Right ventricle myocardium superior (tissue), 1 donor: ENCODE measurements at regions not wholly inside any gene's neighbourhood (a gene's known extent, or its start where the extent isn't known, plus 50 kb on each side); places are given as distances from the start of the nearest gene placed in this dataset.

Experiments
- ATAC-seq: fragments of 200-7000 bp; cut with Tn5 transposase; one replicate; pipeline ENCODE4 v1.9.1; 2020; ENCODE audit warnings: mild to moderate bottlenecking; ENCODE audit not compliant: poor library complexity
- DNase-seq: peaks from one replicate; pipeline ENCODE4 v3.0.0-alpha.2; 2020
- intact Hi-C: fragments of 100-400 bp; cut with DNase I; formaldehyde crosslinking; loops from one replicate; pipeline ENCODE4 v1.11.2; 2022
- donor health status: DM: no; HTN: yes; CAD: no; lungs with severe emphysema.

DNA sequence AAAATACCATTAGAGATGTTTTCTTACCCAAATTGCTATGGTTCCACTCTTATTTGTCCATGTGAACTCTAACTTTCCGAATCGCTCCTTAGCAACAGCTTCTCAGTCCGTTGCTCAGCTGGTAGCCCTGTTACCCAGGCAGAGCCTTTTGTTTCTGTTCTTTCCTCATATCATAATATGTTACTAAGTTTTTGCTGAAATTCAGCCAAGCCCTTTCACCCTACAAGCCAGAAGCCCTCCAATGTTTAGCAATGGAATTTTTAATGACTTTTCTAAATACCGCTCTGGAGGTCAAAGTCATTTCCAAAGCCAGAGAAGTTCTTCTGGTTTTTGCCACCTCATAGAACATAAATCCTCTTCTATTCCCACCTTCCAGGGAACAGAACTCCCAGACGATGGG lies 1029.5 kb downstream of the C4orf33 start:
- intact Hi-C loops: no loop called here
- DNase-seq (no peak), ATAC-seq (no peak)

DNA sequence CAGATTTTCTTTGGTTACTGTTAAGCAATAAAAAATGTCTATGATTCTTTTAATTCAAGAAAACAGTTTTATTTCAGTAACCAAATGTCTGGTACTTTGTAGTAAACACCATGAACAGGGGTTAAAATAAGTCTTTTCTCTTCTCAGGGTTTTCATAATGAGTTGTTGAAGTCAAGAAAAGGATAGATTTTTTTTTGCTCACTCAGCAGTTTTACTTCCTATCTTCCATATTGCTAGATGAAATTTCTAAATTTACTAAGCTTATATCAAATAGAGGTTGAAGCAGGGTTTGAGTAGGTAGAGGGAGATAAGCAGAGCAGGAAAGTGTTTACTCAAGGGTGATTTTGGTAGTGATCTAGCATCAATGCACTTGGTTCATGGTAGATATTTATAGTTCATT lies 1031.3 kb downstream of the C4orf33 start:
- ATAC-seq: no peak
- DNase-seq: no peak
- intact Hi-C loops: no loop called here

DNA sequence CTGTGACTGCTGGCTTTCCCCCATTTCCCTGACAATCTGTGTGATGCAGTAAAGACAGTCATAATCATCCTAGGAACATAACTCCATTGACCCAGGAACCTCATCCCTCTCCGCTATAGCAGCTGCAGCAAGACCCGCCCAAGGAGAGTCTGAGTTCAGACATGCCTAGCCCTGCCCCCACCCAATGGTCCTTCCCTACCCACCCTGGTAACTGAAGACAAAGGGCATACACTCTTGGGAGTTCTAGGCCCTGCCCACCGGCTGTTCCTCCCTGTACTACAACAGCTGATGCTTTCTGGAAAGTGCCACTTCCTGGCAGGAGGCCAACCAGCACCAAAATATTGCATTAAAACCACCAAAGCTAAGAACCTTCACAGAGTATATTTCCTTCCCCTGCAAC lies 1035.6 kb downstream of the C4orf33 start:
- DNase-seq (no peak), ATAC-seq (no peak)
- intact Hi-C loops: no loop called here

DNA sequence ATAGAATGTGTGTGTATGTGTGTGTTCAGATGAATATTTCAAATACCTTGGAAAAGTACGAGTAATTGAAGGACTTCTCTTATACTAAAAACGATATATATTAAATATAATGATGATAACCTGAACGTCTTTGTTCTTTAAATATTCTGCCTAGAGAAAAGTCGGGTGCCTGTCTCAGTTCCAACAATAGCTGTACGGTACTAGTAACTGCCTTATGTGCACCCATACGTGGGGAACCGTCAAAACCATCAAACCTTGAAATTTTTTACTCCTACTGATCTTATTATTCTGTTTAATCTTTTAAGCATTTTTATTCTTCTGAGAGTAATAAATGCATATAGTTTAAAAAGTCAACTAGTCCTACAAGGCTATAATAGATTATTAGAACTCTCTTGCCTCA lies 1045.7 kb downstream of the C4orf33 start:
- no peak for ATAC-seq
- intact Hi-C loops: no loop called here

DNA sequence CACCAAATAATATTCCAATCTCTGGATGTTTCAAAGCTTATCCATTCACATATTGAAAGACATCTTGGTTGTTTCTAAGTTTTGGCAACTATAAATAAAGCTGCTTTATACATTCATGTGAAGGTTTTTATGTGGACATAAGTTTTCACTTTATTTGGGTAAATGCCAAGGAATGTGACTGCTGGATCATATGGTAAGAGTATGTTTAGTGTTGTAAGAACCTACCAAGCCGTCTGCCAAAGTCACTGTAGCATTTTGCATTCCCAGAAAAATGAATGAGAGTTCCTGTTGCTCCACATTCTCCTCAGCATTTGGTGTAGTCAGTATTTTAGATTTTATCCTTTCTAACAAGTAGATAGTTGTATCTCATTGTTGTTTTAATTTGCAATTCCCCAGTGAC lies 1047.7 kb downstream of the C4orf33 start:
- no peak for DNase-seq
- intact Hi-C loops: no loop called here
- no peak for ATAC-seq

More for the DNA sequence above, 1045.7 kb downstream of the C4orf33 start:
- DNase-seq: no peak

DNA sequence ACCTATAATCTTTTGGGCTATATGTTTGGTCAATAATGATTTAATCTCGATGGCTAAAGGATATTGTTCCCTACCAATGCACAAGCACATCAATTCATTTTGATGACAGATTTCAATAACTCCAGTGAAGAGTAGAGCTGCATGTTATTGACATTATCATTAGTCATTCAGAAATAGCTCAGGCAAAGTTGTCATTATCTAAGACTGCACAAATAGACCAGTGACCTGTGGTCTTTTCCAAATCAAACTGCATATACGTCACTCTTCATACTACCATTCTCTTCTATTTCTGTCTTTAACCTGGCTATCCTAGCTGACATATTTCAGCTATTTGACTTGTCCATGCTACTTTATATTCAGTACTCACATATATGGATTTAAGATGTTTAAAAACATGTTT lies 1050.8 kb downstream of the C4orf33 start:
- ATAC-seq: no peak
- intact Hi-C loops: no loop called here
- DNase-seq: no peak

DNA sequence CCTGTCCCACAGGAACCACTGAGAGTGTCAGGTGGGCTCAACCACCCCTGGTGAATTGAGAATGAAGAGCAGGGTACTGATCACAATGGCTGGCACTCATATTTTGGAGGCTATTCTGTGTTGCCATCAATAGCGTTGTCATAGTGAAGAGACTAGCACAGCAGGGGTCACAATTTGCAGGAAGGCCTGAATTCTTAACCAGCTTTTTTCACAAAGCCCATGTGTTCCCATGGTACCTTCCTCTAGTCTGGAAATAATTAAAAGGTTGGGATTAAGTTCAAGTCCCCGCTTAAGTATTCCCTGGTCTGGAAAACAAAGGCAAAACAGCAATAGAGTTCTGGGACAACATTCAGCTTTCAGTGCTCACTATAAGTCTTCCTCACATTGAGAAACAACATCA lies 1051.7 kb downstream of the C4orf33 start:
- intact Hi-C loops: no loop called here
- ATAC-seq (no peak), DNase-seq (no peak)

DNA sequence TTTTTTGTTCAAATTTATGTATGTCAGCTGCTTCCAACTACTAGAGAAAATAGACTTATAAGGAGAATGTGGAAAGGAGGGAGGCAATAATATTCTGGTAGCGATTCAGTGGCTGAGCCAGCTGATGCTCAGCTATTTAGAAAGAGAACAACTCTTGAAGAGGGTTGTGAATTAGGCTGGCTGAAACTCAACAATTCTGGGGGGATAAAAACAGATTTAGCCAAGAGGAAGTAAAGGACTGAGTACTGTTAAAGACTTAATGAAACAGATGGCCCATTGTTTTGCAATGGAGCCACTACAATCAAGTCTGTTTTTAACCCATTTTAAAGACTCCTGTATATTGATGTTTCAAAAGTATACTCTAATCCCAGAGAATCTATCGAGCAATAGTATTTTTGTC lies 1058.9 kb downstream of the C4orf33 start:
- no peak for ATAC-seq
- intact Hi-C loops: no loop called here
- no peak for DNase-seq

DNA sequence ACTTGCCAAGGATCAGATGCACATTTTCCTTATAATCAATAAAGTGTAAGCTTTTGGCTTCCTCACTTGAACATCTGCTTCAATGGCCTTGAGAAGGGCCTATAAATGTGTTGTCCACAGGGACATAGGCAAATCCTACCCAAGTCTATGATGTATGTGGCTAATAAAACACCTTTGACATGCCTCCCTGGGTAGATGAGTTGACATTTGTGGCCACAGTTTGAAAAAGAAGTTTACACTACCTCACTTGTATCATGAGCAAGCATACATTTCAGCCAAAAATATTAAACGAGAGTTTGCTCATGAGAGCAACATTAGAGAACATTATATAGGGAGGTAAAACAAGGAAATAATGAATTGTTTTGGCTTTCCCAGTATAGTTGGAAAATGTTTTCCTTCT lies 1067.7 kb downstream of the C4orf33 start:
- no peak for DNase-seq
- intact Hi-C loops: no loop called here
- ATAC-seq: no peak

DNA sequence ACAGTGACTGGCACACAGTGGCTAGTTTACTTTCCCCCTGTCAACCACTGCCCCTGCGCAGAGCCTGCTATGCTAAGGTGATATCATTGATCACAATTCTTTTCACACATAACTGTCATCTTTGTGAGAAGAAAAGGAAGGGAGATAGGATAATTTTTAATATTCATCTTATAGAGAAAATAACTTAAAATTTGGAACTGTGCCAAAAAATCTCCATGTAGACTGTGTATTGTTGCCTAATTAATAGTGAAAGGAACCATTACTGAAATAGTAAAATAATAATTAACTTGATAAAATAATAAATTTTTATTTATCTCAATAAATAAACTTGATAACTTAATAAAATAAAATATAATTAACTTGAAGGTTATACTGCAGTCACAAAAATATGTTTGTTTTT lies 1069.4 kb downstream of the C4orf33 start:
- ATAC-seq: no peak

DNA sequence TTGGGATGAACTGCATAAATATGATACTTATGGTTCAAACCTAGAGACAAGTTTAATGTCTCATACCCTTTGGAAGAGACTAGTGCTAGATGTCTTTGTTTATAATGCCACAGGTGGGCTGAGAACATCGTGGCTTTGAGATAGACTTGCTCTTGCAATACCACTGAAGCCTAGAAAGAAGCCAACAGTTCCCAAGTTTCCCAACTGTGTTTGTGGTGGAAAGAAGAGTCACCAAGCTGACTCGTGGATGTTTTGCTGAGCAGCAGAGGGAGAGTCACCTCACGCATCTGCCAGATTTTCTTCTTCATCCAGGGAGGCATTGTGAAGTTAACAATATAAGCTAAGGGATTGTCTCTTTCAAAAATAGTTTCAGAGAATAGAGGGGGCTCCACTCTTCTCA lies 1076.2 kb downstream of the C4orf33 start:
- ATAC-seq (no peak), DNase-seq (no peak)
- intact Hi-C loops: no loop called here

More for the DNA sequence above, 1069.4 kb downstream of the C4orf33 start:
- intact Hi-C loops: no loop called here
- no peak for DNase-seq

DNA sequence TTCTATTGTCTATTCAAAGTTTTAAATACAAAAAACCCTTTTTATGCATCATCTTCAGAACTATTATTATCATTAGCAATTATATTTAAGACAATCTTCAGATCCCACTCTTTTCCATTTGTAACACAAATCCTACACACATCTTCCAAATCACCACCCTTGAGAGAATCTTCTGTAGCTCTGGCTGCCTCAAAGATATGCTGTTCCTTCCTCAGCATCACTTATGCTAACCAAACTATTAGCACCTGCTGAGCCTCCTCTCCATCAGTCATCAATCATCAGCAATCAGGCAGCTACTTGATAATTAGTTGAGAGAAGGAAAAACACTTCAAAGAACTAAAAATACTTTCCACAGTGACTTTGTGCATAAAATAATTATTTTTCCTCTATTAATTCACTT lies 1082.2 kb downstream of the C4orf33 start:
- no peak for ATAC-seq
- DNase-seq: no peak
- intact Hi-C loops: no loop called here

DNA sequence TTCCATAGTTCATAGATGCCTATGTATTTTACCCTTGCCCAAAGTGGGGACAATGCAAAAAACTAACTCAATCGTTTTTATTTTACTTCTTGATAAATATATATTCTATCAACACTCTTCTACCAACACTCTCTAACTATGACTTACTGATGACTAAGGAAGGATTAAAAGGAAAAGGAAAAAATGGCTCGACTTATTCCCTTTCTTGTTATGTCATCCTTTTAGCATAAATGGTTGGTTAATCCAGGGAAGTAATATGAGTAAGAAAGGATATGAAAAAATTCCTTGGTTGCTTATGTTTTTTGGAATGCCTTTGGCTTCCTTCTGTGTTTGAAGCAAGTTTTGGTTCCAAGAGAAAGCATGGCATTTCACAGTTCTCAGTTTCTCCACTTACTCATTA lies 1087.1 kb downstream of the C4orf33 start:
- DNase-seq (no peak), ATAC-seq (no peak)
- intact Hi-C loops: no loop called here

DNA sequence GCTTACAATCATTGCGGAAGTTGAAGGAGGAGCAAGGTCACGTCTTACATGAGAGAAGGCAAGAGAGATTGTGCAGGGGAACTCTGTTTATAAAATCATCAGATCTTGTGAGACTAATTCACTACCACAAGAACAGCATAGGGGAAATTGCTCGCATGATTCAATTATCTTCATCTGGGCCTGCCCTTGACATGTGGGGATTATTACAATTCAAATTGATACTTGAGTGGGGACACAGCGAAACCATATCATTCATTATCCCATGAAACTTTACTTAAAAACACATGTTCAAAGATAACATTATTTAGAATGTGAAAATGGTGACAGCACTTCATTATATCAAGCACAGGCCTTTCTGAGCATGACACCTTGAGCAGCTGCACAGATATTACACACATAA lies 1087.8 kb downstream of the C4orf33 start:
- DNase-seq (no peak), ATAC-seq (no peak)
- intact Hi-C loops: no loop called here

DNA sequence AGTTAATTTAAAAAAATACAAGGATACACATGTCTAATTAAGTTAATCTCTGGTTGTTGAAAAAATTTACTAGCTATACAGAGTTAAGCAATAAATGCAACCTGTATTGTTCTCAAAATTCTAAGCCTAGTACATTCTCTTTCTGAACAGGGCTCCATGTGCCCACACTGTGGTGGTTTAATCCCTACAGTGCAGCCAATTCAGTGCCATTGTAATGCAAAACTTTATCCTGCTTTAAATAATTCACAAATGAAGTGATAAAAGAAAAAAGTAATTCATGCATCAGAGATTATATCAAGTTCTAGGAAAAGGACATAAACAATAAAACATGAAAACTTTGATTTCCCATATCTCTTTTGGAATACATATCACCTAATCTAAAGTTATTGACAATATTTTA lies 1089.2 kb downstream of the C4orf33 start:
- ATAC-seq: no peak
- intact Hi-C loops: no loop called here
- DNase-seq: no peak

DNA sequence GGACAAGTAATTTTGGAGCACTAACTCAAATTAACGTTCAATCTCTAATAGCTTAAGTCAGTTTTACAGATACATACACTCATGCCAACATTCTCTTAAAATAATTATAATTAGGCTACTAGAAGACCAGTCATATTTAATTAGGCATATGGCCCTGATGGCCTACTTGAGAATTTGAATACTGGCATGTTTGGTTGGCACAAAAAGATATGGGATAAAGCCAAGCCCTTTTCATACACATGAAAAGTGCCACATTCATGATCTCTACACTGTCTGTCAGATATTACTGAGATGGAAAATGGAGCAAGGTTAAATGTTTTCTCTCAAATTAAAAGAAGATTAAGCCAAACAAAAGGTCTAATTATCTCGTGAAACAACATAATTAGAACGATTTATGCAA lies 1091.0 kb downstream of the C4orf33 start:
- intact Hi-C loops: no loop called here
- ATAC-seq (no peak), DNase-seq (no peak)

DNA sequence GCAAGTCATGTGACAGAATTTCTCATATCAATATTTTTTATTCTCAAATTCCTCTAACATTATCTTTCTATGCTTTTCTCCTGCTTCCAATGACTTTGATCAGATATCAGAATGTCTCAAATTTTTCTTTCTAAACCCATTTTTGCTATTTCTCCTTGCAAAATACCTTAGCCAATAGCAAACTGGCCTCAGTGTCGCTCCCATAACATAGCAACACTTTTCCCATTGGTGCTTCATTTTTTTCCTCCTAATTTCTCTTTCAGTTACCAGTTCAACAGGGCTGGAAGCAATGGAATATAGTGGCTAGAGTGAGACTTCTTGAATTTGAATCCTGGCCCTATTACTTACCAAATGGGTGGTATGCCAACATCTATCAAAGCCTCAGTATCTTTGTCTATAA lies 1091.6 kb downstream of the C4orf33 start:
- DNase-seq: no peak
- no peak for ATAC-seq
- intact Hi-C loops: no loop called here

DNA sequence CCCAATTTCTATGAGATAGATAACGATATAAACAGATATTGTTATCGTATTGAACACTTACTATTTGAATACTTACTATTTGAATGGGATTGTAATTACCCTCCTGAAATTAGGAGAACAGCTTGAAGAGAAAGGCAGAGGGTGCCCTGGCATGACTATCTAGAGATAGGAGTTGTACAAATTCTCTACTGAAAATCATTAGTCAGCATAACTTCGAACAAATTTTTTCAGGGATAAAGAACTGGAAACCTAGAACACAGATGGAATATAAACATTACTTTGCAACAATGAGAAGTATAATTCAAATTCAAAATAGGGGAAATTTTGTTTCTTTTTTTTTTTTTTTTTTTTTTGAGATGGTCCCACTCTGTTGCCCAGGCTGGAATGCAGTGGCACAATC lies 1096.8 kb downstream of the C4orf33 start:
- ATAC-seq (no peak), DNase-seq (no peak)
- intact Hi-C loops: no loop called here

DNA sequence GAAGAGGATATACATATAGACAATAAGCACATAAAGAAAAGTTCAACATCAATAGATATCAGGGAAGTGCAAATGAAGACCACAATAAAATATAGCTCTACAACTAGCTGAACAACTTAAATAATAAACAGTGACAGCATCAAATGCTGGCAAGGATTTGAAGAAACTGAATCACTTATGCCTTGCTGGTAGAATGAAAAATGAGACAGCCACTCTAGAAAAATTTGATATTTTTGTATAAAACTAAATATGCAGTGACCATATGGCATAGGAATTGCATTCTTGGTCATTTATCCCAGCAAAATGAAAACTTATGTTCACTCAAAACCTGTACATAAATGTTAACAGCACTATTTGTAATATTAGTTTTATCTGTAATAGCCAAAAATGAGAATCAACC lies 1102.0 kb downstream of the C4orf33 start:
- intact Hi-C loops: no loop called here
- no peak for ATAC-seq
- no peak for DNase-seq

DNA sequence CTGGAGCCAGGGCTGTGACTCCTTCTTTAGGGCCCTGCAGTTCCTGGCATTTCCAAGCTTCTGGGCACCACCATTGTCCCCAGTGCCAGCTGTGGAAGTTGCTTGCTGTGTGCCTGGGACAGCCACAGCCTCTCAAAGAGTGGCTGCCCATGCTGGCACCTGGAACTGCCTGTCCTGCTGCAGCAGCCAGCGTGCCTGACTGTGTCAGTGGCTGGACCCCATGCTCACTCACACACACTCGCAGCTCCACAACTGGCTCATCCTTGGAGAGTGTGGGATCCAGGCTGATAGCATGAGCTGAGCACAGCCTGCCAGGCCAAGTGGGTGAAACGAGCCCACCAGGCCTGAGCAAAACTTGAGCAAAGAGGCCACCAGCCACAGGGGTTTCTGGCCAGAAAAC lies 1107.6 kb downstream of the C4orf33 start:
- ATAC-seq: no peak
- intact Hi-C loops: no loop called here

DNA sequence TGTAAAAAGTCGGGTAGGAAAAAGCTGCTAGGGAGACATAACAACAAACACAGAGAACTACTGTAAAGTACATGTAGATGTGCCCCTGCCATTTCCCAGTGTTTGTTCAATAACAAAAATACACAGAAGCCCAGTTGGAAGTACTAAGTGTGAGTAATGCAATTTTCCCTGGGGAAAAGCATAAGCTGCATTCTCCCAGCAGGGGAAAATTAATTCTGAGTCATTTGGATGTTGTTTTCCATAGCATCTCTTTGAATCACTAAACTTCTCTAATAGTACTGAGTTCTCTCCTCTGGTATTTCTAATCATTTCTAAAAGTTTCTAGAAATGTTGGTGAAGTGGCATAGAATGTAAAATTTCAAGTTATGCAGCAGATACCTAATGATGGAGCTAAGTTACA lies 1114.9 kb downstream of the C4orf33 start:
- ATAC-seq (no peak), DNase-seq (no peak)
- intact Hi-C loops: no loop called here

More for the DNA sequence above, 1107.6 kb downstream of the C4orf33 start:
- no peak for DNase-seq

DNA sequence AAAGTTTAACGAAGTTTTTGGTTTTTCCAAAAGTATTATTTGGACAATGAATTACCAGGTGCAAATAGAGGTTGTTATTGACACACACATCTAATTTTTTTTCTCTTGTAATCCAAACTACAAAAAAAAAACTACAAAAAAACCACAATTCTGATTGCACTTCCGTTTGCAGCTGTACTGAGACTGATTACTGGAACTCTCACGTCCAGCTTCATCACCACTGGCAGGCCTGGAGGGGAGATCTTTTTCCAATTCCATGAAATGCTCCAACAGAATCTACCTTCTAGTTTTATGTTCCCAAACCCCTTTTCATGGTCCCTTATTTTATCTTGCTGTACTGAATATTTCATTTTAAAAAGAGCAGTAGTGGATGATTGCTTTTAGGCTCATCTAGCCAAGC lies 1118.3 kb downstream of the C4orf33 start:
- no peak for ATAC-seq
- DNase-seq: no peak
- intact Hi-C loops: no loop called here
